RPMI7951 (cell line): ENCODE measurements at regions not wholly inside any gene's neighbourhood (a gene's known extent, or its start where the extent isn't known, plus 50 kb on each side); places are given as distances from the start of the nearest gene placed in this dataset.
"Not testable (repeated sequence)": the region's sequence is repeated elsewhere in the genome, so short reads cannot be mapped to it uniquely, and the experiment has no call there.

Source experiments
- DNase-seq: peaks from one replicate; pipeline ENCODE4 v3.0.0-alpha.2; 2012; ENCODE audit warnings: low read depth

DNA sequence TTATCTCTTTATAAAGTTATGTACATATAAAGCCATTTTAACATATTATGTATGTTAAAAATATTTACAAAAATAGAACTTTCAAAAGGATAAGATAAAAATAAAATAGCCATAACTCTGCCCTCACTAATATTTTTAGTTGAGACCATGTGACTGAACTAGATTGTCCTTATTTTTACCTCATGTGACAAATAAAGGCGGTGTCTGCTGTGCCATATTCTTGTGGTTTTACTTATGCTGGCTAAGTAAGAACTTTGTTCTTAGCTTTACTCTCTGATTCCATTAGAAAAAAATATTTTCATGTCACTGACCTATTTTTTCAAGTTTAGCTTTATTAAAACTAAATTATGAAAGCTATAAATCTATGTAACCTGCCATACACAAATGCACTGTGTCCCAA lies 135.6 kb upstream of the TSC22D1 start:
- DNase-seq: no peak

DNA sequence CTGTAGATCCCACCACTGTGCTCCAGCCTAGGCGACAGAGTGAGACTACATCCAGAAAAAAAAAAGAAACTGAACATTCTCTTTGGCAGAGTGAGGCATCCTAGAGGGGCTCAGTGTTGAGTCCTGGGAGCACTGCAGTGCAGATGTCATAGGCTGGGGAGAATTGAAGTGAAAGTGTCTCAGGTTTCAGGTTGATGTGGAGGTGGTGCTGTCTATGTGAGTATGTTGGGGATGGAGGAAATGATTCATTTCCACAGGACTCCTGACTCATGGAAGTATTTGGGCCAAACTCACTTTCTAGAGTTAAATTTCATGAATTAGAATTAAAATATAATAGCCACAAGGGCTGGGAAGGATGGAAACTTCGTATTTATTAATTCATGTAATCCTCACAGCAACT lies 134.4 kb upstream of the TSC22D1 start:
- DNase-seq: peak; percentile 91

GRCh38 chr13:44704811-44705210 lies 128.7 kb upstream of the TSC22D1 start:
- not testable (repeated sequence) for DNase-seq

DNA sequence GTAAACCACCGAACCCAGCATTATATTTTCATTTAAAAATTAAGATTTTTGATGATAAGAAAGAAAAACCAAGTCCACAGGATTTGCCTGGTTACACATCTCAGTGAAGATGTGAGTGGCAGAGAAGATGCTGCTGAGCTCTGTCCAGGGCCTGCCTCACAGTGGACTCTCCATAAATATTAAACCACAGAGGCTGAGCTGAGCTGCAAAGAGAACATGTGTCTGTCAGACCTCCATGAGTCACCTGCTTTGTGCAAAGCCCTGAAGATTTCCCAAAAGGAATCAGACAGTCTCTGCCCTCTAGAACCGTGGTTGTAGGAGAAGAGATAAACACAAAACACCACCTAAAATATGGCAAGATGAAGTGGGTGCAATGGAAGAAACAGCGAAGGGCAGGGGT lies 127.2 kb upstream of the TSC22D1 start:
- peak; percentile 81 for DNase-seq

DNA sequence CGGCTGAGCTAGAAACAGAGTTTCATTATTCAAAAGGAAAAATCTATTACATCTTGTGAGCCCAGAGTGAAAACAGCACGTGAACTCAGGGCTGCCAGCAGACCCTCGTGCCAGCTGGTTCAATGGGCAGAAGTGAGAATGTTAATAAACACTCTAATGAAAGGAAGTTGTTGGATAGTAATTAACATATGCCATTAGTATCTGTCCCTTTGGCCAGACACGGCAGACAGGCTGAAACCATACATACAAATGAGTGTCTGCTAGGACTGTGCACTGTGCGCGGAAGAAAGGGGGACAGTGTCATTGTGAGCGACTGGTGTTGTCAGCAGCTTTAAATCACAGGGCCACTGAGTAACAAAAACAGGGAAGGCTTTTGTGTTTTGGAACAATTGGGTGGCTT lies 121.9 kb upstream of the TSC22D1 start:
- no peak for DNase-seq

DNA sequence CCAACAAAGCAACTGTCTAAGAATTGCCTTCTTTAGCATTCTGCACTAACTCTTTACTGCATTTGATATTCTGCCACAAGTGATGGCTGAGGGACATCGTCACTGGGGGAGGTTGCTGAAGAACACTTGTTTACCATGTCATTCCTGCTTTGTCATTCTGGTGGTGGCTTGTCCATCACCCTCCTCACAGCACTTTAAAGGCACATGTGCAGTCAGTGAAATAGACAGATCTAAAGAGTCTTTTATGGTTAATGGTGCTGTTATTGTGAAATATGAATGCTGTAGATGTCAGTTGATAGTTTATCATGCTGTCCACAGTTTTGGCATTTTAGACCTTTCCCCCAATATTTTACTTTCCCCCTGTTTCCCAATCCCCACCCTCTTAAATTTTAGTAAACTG lies 120.9 kb upstream of the TSC22D1 start:
- DNase-seq: no peak

- DNase-seq: no peak
Observed at GRCh38 chr13:44695520-44695919, 119.4 kb upstream of the TSC22D1 start.

DNA sequence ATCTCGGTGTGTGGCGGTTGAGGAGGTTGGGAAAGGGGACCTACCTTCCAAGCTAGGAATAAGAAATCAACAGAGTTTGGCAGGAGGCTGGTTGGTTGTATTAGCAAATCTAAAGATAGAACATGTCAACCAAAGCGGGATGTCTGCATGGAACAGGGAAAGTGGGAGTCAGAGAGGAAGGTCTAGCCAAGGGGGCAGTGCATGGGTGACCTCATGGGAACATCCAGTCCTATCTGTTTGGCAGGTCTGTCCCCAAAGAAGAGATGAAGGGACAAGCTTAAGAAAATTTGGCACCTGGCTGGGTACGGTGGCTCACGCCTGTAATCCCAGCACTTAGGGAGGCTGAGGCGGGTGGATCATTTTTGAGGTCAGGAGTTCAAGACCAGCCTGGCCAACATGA lies 118.7 kb upstream of the TSC22D1 start:
- no peak for DNase-seq

- no peak for DNase-seq
Observed at GRCh38 chr13:44694291-44694690, 118.2 kb upstream of the TSC22D1 start.

GRCh38 chr13:44693156-44693764 lies 117.1 kb upstream of the TSC22D1 start:
- no peak for DNase-seq

DNA sequence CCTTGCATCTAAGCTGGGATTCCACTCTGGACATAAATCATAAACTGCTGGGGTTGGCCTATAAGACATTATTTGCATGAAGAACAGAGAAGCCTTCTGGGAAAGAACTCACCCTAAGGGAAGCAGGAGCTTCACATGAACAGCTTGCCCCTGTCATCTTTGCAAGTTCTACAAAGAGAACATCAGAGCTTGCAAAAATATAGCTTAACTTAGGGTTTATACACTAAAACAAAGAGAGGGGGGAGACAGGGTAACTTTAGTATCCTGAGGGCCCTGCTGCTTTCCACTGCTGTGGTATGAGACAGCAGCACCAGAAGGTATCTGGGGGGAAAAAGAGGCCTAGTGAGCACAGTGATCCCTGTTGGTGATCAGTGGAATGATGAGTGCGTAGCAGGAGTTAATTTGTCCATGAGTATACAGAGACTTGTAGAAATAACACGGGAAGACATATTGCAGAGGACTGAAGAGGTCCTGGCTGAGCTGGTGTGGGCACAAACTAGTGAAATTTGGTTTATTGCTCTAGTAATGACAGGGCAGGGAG lies 116.1 kb upstream of the TSC22D1 start:
- DNase-seq: peak; percentile 31

DNA sequence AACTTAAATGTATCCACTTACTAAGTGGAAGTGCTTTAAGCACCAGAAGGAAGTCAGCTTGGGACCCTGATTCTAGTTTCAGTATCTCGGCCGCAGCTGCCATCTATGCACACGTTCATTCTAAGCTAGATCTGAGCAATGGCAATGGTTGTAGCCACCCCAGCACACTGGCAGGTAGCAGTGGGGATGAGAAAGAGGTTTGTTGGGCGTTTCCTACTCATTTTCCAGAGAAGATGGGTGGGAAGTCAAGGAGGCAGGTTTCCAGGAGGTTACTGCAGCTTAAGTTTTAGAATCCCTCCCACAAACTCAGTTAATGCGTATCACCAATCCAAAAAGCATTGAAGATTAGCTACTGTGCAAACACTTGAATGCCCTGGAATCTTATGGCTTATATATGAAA lies 114.2 kb upstream of the TSC22D1 start:
- no peak for DNase-seq

- DNase-seq: no peak
Observed at GRCh38 chr13:44688652-44689051, 112.5 kb upstream of the TSC22D1 start.

DNA sequence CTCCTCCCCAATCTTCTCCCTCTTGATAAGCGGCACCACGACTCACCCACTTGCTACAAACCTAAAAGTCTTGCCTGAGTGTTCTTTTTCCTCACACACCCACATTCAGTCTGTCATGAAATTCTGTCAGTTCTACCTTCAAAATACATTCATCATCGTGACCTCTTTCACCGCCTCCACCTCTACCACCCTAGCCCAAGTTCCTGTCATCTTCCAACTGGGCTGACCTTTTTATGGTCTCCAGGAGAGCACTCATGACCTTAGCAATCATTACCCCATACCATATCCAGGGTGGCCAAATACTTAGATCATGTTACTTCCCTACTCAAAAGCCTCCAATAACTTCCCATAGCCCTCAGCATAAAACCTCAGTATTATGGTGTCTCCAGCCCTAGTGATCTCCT lies 110.4 kb upstream of the TSC22D1 start:
- DNase-seq: no peak

- no peak for DNase-seq
Observed at GRCh38 chr13:44685641-44686040, 109.5 kb upstream of the TSC22D1 start.

GRCh38 chr13:44682416-44682815 lies 106.3 kb upstream of the TSC22D1 start:
- not testable (repeated sequence) for DNase-seq

DNA sequence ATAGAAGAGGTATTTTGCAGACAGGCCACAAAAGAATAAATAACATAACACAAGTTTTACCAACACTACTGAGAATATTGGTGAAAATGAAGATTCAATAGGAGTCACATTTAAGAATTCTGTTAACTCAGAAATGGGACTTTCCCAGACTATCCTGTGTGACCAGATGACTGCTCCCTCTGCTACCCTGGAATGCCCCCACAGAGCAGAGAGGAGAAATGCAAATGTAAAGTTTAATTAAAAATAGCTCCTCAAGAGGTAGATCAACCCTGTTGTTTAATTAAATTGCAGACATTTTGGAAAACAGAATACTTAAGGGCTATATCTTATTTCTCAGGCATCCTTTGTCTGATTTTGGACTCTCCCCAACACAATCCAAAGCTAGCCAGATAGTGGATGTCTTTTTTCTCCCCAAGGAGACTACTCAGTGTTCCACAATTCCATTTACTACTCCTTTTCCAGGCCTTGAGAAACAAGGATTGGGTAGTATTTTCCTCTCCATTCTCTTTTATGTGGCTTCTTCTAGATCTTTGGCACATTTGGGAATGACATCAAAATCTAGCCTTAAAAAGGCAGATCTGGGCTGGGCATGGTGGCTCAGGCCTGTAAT lies 104.7 kb upstream of the TSC22D1 start:
- no peak for DNase-seq

DNA sequence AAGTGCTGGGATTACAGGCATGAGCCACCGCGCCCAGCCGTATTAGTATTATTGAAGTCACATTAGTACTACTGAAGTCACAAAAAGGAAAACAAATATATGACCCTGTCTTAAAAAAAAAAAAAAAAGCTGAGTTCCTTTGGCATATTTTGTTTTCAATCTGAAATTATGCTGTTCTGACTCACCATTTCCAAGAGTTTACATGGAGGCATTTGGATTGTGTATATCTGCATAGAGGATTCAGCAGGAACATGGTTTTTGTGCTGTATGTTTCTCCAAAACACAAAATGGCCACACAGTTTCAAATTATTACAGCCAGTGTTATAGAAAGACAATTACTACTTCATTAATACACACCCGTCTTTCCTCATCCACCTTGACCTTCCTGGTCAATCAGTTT lies 103.5 kb upstream of the TSC22D1 start:
- DNase-seq: no peak

GRCh38 chr13:44678197-44678596 lies 102.1 kb upstream of the TSC22D1 start:
- no peak for DNase-seq

GRCh38 chr13:44676534-44676933 lies 100.4 kb upstream of the TSC22D1 start:
- DNase-seq: no peak

GRCh38 chr13:44669534-44669933 lies 93.4 kb upstream of the TSC22D1 start:
- no peak for DNase-seq

GRCh38 chr13:44668688-44669087 lies 92.6 kb upstream of the TSC22D1 start:
- DNase-seq: no peak

DNA sequence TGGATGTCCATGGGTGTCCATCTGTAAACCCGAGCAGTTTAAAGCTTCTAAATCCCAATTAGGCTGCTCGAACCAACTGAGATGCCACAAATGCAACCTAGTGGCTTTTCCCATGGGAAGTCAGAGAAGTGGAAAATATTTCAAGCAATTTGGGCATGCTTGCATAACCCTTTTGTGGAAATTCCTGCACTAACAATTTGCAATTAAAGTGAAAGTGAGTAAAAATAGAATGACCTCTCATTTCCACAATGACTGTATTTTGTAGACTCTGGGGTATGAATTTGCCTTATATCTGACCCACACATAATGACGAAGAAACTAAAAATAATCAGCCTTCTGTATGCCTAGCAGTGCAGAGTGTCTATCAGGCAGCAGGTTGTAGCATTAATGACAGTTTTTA lies 91.8 kb upstream of the TSC22D1 start:
- DNase-seq: peak; percentile 57

DNA sequence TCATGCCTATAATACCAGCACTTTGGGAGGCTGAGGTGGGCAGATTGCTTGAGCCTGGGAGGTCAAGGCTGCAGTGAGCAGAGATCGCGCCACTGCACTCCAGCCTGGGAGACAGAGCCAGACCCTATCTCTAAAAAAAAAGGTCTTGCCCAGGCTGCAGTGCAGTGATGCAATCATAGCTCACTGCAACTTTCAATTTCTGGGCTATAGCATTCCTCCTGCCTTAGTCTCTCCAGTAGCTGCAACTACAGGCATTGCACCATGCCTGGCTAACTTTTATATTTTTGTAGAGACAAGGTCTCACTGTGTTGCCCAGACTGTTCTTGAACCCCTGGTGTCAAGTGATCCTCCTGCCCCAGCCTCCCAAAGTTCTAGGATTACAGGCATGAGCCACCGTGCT lies 90.4 kb upstream of the TSC22D1 start:
- peak; percentile 57 for DNase-seq
